GM18508 (cell line): ENCODE measurements at regions not wholly inside any gene's neighbourhood (a gene's known extent, or its start where the extent isn't known, plus 50 kb on each side); places are given as distances from the start of the nearest gene placed in this dataset.
"Not testable (repeated sequence)": the region's sequence is repeated elsewhere in the genome, so short reads cannot be mapped to it uniquely, and the experiment has no call there.

Source experiments
- ATAC-seq: cut with Tn5 transposase; IDR thresholded peaks from one replicate; pipeline ENCODE4 v1.9.1; 2021; ENCODE audit warnings: moderate number of reproducible peaks; ENCODE audit not compliant: insufficient read depth, unreplicated experiment

DNA sequence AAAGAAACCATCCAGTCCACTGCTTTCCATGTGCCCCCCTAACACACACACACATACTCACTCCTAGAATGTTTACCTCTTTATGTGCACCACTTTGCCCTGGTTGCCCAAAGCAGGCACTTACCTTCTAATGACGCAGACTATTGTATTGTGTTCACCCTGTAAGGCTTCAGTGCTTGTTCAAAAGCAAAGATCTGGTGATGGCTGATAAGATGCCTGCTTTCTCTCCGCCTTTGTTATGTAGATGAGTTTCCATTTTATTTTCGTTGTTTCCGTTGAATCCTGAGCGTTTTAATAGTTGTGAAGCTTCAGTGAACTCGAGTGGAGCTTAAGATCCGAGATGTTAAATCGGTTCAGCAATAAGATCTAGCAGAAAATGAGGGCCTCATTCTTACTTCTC is 452.7 kb downstream of the TMEM114 start:
- ATAC-seq = no peak

DNA sequence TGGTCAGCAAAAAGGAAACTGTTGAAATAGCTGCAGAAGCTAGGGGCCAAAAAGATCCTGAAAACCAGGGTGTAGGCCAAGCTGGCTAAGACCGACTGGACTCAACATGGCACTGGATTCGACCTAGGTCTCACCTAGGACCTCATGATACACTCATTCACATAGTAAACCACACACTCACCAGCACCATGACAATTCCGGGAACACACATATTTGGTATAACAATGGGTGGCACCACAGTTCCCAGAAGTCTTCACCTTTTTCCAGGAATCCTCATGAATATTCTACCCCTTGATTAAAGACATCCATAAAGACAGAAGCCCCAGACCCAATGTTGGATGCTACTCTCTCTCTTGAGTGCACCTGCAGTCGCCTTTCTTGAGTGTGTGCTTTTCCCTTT is 460.1 kb downstream of the TMEM114 start:
- ATAC-seq = no peak

DNA sequence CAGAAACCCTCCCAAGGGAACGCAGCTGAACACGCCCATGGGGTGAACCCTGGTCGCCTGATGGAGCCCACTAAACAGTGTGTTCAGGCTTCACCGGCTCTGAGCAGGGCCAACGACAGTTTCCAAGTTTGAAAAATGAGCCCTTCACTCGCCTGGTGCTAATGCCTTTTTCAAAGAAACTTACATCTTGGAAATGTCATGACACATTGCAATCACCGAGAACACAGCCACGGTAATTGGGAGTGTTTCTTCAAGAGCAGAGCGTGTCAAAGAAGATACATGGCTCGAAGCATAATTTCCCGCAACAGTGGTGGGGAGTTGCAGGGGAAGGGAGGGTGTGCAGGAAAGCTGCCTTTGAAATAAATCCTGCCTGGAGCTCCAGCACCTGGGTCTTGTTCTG is 463.2 kb downstream of the TMEM114 start:
- ATAC-seq = no peak

DNA sequence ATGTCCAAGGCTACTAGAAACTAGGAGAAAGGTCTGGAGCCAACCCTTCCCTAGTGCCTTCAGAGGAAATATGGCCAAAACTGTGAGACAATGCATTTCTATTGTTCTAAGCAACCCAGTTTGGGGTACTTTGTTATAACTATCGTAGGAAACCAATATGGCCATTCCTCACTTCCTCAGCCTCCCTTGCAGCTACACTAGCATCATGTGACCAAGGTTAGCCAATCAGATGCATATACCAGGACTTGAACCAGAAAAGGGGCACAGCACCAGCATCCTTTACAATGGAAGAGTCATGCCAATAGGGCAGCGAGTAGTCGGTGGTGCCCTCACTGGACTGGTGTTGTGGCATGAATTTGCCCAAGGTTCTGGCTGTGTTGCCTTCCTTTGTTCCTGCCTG is 464.0 kb downstream of the TMEM114 start:
- ATAC-seq = no peak

DNA sequence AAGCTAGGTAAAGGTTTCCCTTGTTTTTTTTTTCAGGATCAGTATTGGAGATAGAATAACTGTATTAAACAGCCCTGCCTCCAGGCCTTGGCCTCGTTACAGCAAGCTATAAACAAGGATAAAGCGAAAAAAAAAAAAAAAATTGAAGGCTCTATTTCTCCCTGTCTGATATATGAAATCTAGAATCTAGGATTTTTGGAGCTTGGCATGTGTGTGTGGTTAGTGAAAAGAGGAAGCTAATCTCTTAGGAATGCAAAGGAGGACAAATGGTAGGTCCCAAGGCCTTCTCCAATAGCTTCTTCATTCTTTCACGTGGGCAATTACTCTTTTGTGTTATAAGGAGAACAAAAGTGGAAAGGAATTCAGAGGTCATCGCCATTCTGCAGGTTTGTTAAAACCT is 470.3 kb downstream of the TMEM114 start:
- no peak for ATAC-seq

- ATAC-seq = no peak
Measured at GRCh38 chr16:8115814-8116213, 474.5 kb downstream of the TMEM114 start.

GRCh38 chr16:8114941-8115340 is 475.4 kb downstream of the TMEM114 start:
- not testable (repeated sequence) for ATAC-seq

DNA sequence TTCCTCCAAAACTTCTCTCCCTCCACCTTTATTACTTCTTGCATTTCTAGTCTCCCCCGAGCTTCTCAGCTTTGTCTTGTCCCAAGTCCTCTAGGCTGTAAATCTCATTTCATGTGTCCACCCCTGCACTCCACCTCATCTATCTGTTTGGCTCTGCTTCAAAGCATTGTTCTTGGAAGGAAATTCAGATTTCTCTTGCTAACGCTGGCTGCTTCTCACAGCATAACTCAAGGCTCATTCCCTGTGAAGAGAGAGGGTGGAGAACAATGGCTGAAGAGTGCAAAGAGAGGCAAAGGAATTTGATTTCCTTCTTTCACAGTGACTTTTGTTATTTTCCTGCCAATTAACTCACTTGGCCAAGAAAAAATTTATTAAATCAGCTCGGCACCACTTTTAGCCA is 476.5 kb downstream of the TMEM114 start:
- no peak for ATAC-seq

- no peak for ATAC-seq
Measured at GRCh38 chr16:8110572-8111514, 479.5 kb downstream of the TMEM114 start.

- ATAC-seq = no peak
Measured at GRCh38 chr16:8109510-8110369, 480.6 kb downstream of the TMEM114 start.

GRCh38 chr16:8108991-8109509 is 481.3 kb downstream of the TMEM114 start:
- no peak for ATAC-seq

- no peak for ATAC-seq
Measured at GRCh38 chr16:8107296-8107695, 483.0 kb downstream of the TMEM114 start.

- no peak for ATAC-seq
Measured at GRCh38 chr16:8103649-8104289, 486.5 kb downstream of the TMEM114 start.

- ATAC-seq = no peak
Measured at GRCh38 chr16:8099586-8099985, 490.7 kb downstream of the TMEM114 start.

- ATAC-seq = no peak
Measured at GRCh38 chr16:8098947-8099512, 491.3 kb downstream of the TMEM114 start.

DNA sequence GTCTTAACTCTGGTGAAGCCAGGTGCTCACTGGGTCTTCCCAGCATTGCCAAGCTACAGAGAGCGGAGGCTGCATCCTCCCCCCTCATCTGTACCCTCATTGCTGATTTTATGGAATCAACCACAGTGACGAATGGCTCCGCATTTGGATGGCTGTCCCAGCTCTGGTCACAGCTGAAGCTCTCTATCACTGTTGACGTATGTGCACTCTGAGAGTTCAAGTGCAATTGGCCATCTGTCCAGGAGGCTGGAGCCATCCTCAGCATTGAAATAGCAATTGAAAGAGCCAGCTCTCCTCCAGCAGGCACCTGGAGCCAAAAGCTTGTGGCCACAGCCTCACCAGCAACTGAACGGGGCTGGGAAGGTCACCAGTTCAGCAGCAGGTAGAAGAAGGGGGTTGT is 494.1 kb downstream of the TMEM114 start:
- ATAC-seq = no peak

DNA sequence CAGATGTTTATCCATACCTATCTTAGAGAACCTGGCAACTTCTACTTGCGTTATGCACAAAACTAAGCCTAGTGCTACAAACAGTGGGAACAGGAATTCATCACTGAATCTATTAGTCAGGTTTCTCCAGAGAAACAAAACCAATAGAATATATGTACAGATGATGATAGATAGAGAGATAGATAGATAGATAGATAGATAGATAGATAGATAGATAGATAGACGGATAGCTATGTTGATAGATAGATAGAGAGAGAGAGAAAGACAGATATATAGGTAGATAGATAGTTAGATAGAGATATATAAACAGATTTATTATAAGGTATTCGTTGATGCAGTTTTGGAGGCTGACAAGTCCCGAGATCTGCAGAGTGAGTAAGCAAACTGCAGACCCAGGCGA is 495.6 kb downstream of the TMEM114 start:
- ATAC-seq = no peak

GRCh38 chr16:8088820-8089338 is 501.4 kb downstream of the TMEM114 start:
- ATAC-seq = no peak

- ATAC-seq = no peak
Measured at GRCh38 chr16:8087597-8088289, 502.6 kb downstream of the TMEM114 start.
